Endothelial cell of umbilical vein (primary cell): ENCODE measurements at regions not wholly inside any gene's neighbourhood (a gene's known extent, or its start where the extent isn't known, plus 50 kb on each side); places are given as distances from the start of the nearest gene placed in this dataset.

Experiments used
- BruUV-seq: library from RNA; stranded (reverse); fragments of 400-500 nt; replicated peaks from 2 replicates; lab custom pipeline; 2021; lab: Mats Ljungman, UMichigan
- CTCF ChIA-PET: fragments of 300-600, 350-600 bp; sonication (Branson Sonifier 250); formaldehyde crosslinking; loops from one replicate; lab custom pipeline; 2021; ENCODE audit warnings: antibody characterized with exemption, inconsistent platforms; lab: Charles Lee
- POLR2A ChIA-PET: fragments of 300-600, 350-600 bp; sonication (Branson Sonifier 250); formaldehyde crosslinking; loops from one replicate; lab custom pipeline; 2021; ENCODE audit warnings: antibody characterized with exemption, inconsistent platforms; lab: Charles Lee
- DNase-seq: peaks from one replicate; pipeline ENCODE4 v3.0.0-alpha.2; 2011; ENCODE audit warnings: low read depth, low spot score
- FAIRE-seq: peaks from 2 replicates; lab custom pipeline; 2011; peaks lifted over from hg19 to GRCh38; lab: Jason Lieb, UNC
- H2AFZ ChIP-seq: 2 replicates; pipeline ENCODE4 v1.6.0; 2012; ENCODE audit warnings: low read depth, low read length, control low read depth, inconsistent platforms
- H3K27ac ChIP-seq: 2 replicates; pipeline ENCODE4 v1.5.1; 2011; ENCODE audit warnings: low read depth, mild to moderate bottlenecking, control low read depth, low read length, moderate library complexity; ENCODE audit not compliant: insufficient read depth
- H3K27me3 ChIP-seq, 2 experiments: 2 replicates each; pipeline versions ENCODE4 v1.6.0 to v1.6.1; 2011; ENCODE audit warnings: low read length in 2 of 2, mixed read lengths in 1 of 2; ENCODE audit not compliant: control insufficient read depth in 2 of 2, insufficient read depth in 2 of 2
- H3K36me3 ChIP-seq, 2 experiments: 2 replicates in 1 of 2; 3 replicates in 1 of 2; pipeline ENCODE4 v1.5.1; 2011; ENCODE audit warnings: low read length in 2 of 2, mild to moderate bottlenecking in 1 of 2, moderate library complexity in 1 of 2; ENCODE audit not compliant: control insufficient read depth in 2 of 2, insufficient read depth in 2 of 2; ENCODE audit errors: extremely low read depth in 1 of 2
- H3K4me1 ChIP-seq: 3 replicates; pipeline ENCODE4 v1.5.1; 2011; ENCODE audit warnings: mild to moderate bottlenecking, low read length; ENCODE audit not compliant: control insufficient read depth, insufficient read depth; ENCODE audit errors: extremely low read depth
- H3K4me2 ChIP-seq: 2 replicates; pipeline ENCODE4 v1.6.1; 2011; ENCODE audit warnings: low read length, control low read depth, mixed read lengths; ENCODE audit not compliant: insufficient read depth
- H3K4me3 ChIP-seq, 3 experiments: fragments of 200-600 bp in 1 of 3; sonication (generic), shearing (Covaris generic) in 1 of 3; replicated peaks in 1 of 3; 2 replicates each; pipeline ENCODE4 v1.5.1; 2011 to 2016; ENCODE audit warnings: control low read depth in 3 of 3, low read length in 3 of 3, mild to moderate bottlenecking in 2 of 3, inconsistent platforms in 1 of 3, low read depth in 1 of 3, moderate library complexity in 1 of 3; ENCODE audit not compliant: insufficient read depth in 1 of 3
- H3K79me2 ChIP-seq: 2 replicates; pipeline ENCODE4 v1.6.0; 2012; ENCODE audit warnings: low read length, inconsistent platforms; ENCODE audit not compliant: control insufficient read depth, insufficient read depth
- H3K9ac ChIP-seq: replicated peaks from 2 replicates; pipeline ENCODE3; 2011; ENCODE audit warnings: low read length, control low read depth; ENCODE audit not compliant: insufficient read depth; ENCODE audit errors: extremely low read depth
- H3K9me1 ChIP-seq: replicated peaks from 3 replicates; pipeline ENCODE4 v1.6.0; 2011; ENCODE audit warnings: mild to moderate bottlenecking, low read length; ENCODE audit not compliant: control insufficient read depth, insufficient read depth; ENCODE audit errors: extremely low read depth
- H3K9me3 ChIP-seq: replicated peaks from 2 replicates; pipeline ENCODE4 v1.5.1; 2012; ENCODE audit warnings: low read length, inconsistent platforms; ENCODE audit not compliant: control insufficient read depth, insufficient read depth
- H4K20me1 ChIP-seq: replicated peaks from 2 replicates; pipeline ENCODE3; 2011; ENCODE audit warnings: mild to moderate bottlenecking, low read length; ENCODE audit not compliant: control insufficient read depth, insufficient read depth; ENCODE audit errors: extremely low read depth
- EZH2 ChIP-seq: IDR thresholded peaks from 2 replicates; pipeline ENCODE4 v1.6.1; 2012; ENCODE audit warnings: borderline replicate concordance, low read depth, mild to moderate bottlenecking, moderate library complexity, low read length, inconsistent platforms; ENCODE audit not compliant: severe bottlenecking
- FOS ChIP-seq: IDR thresholded peaks from 2 replicates; pipeline ENCODE4 v1.6.1; 2011; ENCODE audit warnings: mild to moderate bottlenecking, low read length, moderate library complexity, borderline replicate concordance; ENCODE audit not compliant: insufficient read depth
- GATA2 ChIP-seq: IDR thresholded peaks from 2 replicates; pipeline ENCODE4 v1.7.0; 2011; ENCODE audit warnings: low read depth, mild to moderate bottlenecking, moderate library complexity, mixed read lengths, low read length; ENCODE audit not compliant: insufficient read length, insufficient read depth
- JUN ChIP-seq: IDR thresholded peaks from 2 replicates; pipeline ENCODE4 v1.6.1; 2011; ENCODE audit warnings: borderline replicate concordance, low read depth; ENCODE audit not compliant: insufficient read length, insufficient read depth
- MYC ChIP-seq: IDR thresholded peaks from one replicate; pipeline ENCODE4 v1.6.1; 2011; ENCODE audit warnings: mild to moderate bottlenecking, low read depth, low read length
- POLR2A ChIP-seq: IDR thresholded peaks from 2 replicates; pipeline ENCODE4 v1.6.1; 2012; ENCODE audit warnings: low read depth, mild to moderate bottlenecking, control low read depth, low read length
- POLR2AphosphoS5 ChIP-seq: IDR thresholded peaks from 2 replicates; pipeline ENCODE4 v1.6.1; 2012; ENCODE audit warnings: low read depth, mild to moderate bottlenecking, control low read depth, low read length, moderate library complexity; ENCODE audit not compliant: insufficient read depth
- dilution Hi-C: fragments of 300-500 bp; cut with MboI; formaldehyde crosslinking; loops from one replicate; pipeline ENCODE4 v1.15.0; 2019; ENCODE audit warnings: low sequenced_read_pairs; ENCODE audit not compliant: extremely low pct_ligation_motif_present
- intact Hi-C: fragments of 100-400 bp; cut with micrococcal nuclease; formaldehyde crosslinking; loops from one replicate; pipeline ENCODE4 v1.10.0; 2022
- TF ChIP-seq, protein P1 (sequence below): IDR thresholded peaks from 2 replicates; pipeline ENCODE4 v1.6.1; 2011; ENCODE audit not compliant: insufficient read depth, insufficient read length
- TF ChIP-seq, protein P2 (sequence below), 2 donors: IDR thresholded peaks; 1 replicate in 1 of 2; 2 replicates in 1 of 2; pipeline ENCODE4 v1.5.1; 2011; ENCODE audit warnings: low read length in 2 of 2, mild to moderate bottlenecking in 2 of 2, moderate library complexity in 2 of 2, control low read depth in 1 of 2, inconsistent platforms in 1 of 2, low read depth in 1 of 2; ENCODE audit not compliant: insufficient read depth in 1 of 2; ENCODE audit errors: extremely low read depth in 1 of 2

GRCh38 chr6:139701695-139702094 lies 327.2 kb upstream of the CITED2 start:
- FAIRE-seq = no peak

More at GRCh38 chr6:139701695-139702094, 327.2 kb upstream of the CITED2 start:
- H3K4me1 ChIP-seq = no peaks in the 10 kb centered on the region
- intact Hi-C loops (no loop called here), dilution Hi-C loops (no loop called here)
- ChIA-PET CTCF (no interaction called here), POLR2A (no interaction called here)
- H2AFZ ChIP-seq = no peak overlapping the region
- no peaks in the 10 kb centered on the region for H4K20me1 ChIP-seq
- no peak for TF ChIP-seq EZH2
- no peak for TF ChIP-seq FOS
- no peak for TF ChIP-seq MYC
- TF ChIP-seq JUN = no peak
- TF ChIP-seq, protein P1, sequence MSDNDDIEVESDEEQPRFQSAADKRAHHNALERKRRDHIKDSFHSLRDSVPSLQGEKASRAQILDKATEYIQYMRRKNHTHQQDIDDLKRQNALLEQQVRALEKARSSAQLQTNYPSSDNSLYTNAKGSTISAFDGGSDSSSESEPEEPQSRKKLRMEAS = no peak
- TF ChIP-seq POLR2A = no peak
- no peak for TF ChIP-seq GATA2
- no peak for TF ChIP-seq POLR2AphosphoS5
- TF ChIP-seq, protein P2, sequence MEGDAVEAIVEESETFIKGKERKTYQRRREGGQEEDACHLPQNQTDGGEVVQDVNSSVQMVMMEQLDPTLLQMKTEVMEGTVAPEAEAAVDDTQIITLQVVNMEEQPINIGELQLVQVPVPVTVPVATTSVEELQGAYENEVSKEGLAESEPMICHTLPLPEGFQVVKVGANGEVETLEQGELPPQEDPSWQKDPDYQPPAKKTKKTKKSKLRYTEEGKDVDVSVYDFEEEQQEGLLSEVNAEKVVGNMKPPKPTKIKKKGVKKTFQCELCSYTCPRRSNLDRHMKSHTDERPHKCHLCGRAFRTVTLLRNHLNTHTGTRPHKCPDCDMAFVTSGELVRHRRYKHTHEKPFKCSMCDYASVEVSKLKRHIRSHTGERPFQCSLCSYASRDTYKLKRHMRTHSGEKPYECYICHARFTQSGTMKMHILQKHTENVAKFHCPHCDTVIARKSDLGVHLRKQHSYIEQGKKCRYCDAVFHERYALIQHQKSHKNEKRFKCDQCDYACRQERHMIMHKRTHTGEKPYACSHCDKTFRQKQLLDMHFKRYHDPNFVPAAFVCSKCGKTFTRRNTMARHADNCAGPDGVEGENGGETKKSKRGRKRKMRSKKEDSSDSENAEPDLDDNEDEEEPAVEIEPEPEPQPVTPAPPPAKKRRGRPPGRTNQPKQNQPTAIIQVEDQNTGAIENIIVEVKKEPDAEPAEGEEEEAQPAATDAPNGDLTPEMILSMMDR (IDR thresholded peaks at IDR 0.05; ENCODE audit: extremely low read depth in 1 of 2, insufficient read depth in 1 of 2, low read depth in 1 of 2, low read length in 2 of 2) = no peak
- BruUV-seq = no TSS peak
- no peaks in the 10 kb centered on the region for H3K27me3 ChIP-seq
- no peak for DNase-seq
- no peaks in the 10 kb centered on the region for H3K36me3 ChIP-seq
- no peaks in the 10 kb centered on the region for H3K79me2 ChIP-seq
- H3K4me2 ChIP-seq = no peak overlapping the region
- H3K9me3 ChIP-seq = no peaks in the 10 kb centered on the region
- no peak overlapping the region for H3K4me3 ChIP-seq
- H3K27ac ChIP-seq = no peak overlapping the region
- no peak overlapping the region for H3K9ac ChIP-seq
- no peaks in the 10 kb centered on the region for H3K9me1 ChIP-seq
